MCF 10A (cell line): ENCODE measurements at regions not wholly inside any gene's neighbourhood (a gene's known extent, or its start where the extent isn't known, plus 50 kb on each side); places are given as distances from the start of the nearest gene placed in this dataset.

ENCODE experiments used
- BruUV-seq: library from RNA; stranded (reverse); fragments of 400-500 nt; replicated peaks from 2 replicates; lab custom pipeline; 2021; lab: Mats Ljungman, UMichigan
- CTCF ChIA-PET: fragments of 300-600 bp; sonication (Branson Sonifier 250); formaldehyde crosslinking; extraction: SDS; loops from one replicate; lab custom pipeline; 2021; ENCODE audit warnings: antibody characterized with exemption, inconsistent platforms; lab: Yijun Ruan, JAX
- POLR2A ChIA-PET: fragments of 300-600, 350-650 bp; sonication (Branson Sonifier 250); formaldehyde crosslinking; extraction: SDS; loops from one replicate; lab custom pipeline; 2020; ENCODE audit warnings: antibody characterized with exemption, inconsistent platforms; lab: Yijun Ruan, JAX
- DNase-seq: peaks from one replicate; pipeline ENCODE4 v3.0.0-alpha.2; 2018; ENCODE audit not compliant: unreplicated experiment
- H3K27ac Mint-ChIP-seq: one replicate; pipeline ENCODE4 v1.8.0; 2022; ENCODE audit warnings: mild to moderate bottlenecking, low read depth, mixed read lengths; ENCODE audit not compliant: unreplicated experiment
- H3K27me3 Mint-ChIP-seq: one replicate; pipeline ENCODE4 v1.8.0; 2022; ENCODE audit warnings: mixed read lengths; ENCODE audit not compliant: insufficient read depth, unreplicated experiment
- H3K36me3 Mint-ChIP-seq: one replicate; pipeline ENCODE4 v1.8.0; 2022; ENCODE audit warnings: mild to moderate bottlenecking, moderate library complexity, mixed read lengths; ENCODE audit not compliant: insufficient read depth, unreplicated experiment
- H3K4me1 Mint-ChIP-seq: one replicate; pipeline ENCODE4 v1.8.0; 2022; ENCODE audit warnings: mixed read lengths; ENCODE audit not compliant: insufficient read depth, unreplicated experiment
- H3K4me3 Mint-ChIP-seq: one replicate; pipeline ENCODE4 v1.8.0; 2022; ENCODE audit warnings: mild to moderate bottlenecking, moderate library complexity, mixed read lengths; ENCODE audit not compliant: unreplicated experiment
- H3K9me3 Mint-ChIP-seq: one replicate; pipeline ENCODE4 v1.8.0; 2022; ENCODE audit warnings: mixed read lengths; ENCODE audit not compliant: unreplicated experiment
- CTCF ChIP-seq: fragments of 200-600 bp; IDR thresholded peaks from one replicate; pipeline ENCODE4 v1.8.0; 2022; ENCODE audit warnings: antibody characterized with exemption, mild to moderate bottlenecking; ENCODE audit not compliant: unreplicated experiment
- intact Hi-C: fragments of 100-400 bp; cut with micrococcal nuclease; formaldehyde crosslinking; loops from 2 replicates; pipeline ENCODE4 v1.14.1; 2022

GRCh38 chr7:69204943-69205342 lies 393.3 kb upstream of the AUTS2 start:
- no peak for TF ChIP-seq CTCF
- ChIA-PET POLR2A (no interaction called here), CTCF (no interaction called here)
- H3K4me3 Mint-ChIP-seq: no peak overlapping the region
- no peak overlapping the region for H3K27ac Mint-ChIP-seq
- peaks cover 14% of the 10 kb centered on the region for H3K9me3 Mint-ChIP-seq
- H3K27me3 Mint-ChIP-seq: no peaks in the 10 kb centered on the region
- BruUV-seq: no TSS peak
- no peak for DNase-seq
- intact Hi-C loops: no loop called here
- no peaks in the 10 kb centered on the region for H3K4me1 Mint-ChIP-seq
- H3K36me3 Mint-ChIP-seq: no peaks in the 10 kb centered on the region

- no peak for DNase-seq
- intact Hi-C loops: no loop called here
- H3K4me1 Mint-ChIP-seq: no peaks in the 10 kb centered on the region
- H3K27me3 Mint-ChIP-seq: no peaks in the 10 kb centered on the region
- no peak overlapping the region for H3K4me3 Mint-ChIP-seq
- H3K27ac Mint-ChIP-seq: no peak overlapping the region
- TF ChIP-seq CTCF: no peak
- ChIA-PET CTCF (no interaction called here), POLR2A (no interaction called here)
- no TSS peak for BruUV-seq
- no peaks in the 10 kb centered on the region for H3K36me3 Mint-ChIP-seq
- peaks cover 11% of the 10 kb centered on the region for H3K9me3 Mint-ChIP-seq
Observed at GRCh38 chr7:69205581-69205980, 392.7 kb upstream of the AUTS2 start.

GRCh38 chr7:69208276-69208675 lies 390.0 kb upstream of the AUTS2 start:
- TF ChIP-seq CTCF: no peak
- no peak overlapping the region for H3K4me3 Mint-ChIP-seq
- no peak overlapping the region for H3K27ac Mint-ChIP-seq
- no peaks in the 10 kb centered on the region for H3K36me3 Mint-ChIP-seq
- H3K27me3 Mint-ChIP-seq: no peaks in the 10 kb centered on the region
- intact Hi-C loops: no loop called here
- no TSS peak for BruUV-seq
- no peaks in the 10 kb centered on the region for H3K4me1 Mint-ChIP-seq
- H3K9me3 Mint-ChIP-seq: peaks cover 18% of the 10 kb centered on the region
- no peak for DNase-seq
- POLR2A ChIA-PET: no interaction called here
- CTCF ChIA-PET: interaction anchor here (0.6 kb wide), 1 partner anchor 42 kb away, joined by 3 read pairs; no protein-coding TSS in a partner anchor

GRCh38 chr7:69208848-69209247 lies 389.4 kb upstream of the AUTS2 start:
- Mint-ChIP-seq H3K9me3 (peaks cover 23% of the 10 kb centered on the region), H3K4me3 (no peak overlapping the region), H3K4me1 (no peaks in the 10 kb centered on the region), H3K36me3 (no peaks in the 10 kb centered on the region), H3K27ac (no peak overlapping the region), H3K27me3 (no peaks in the 10 kb centered on the region)
- POLR2A ChIA-PET: no interaction called here
- no peak for DNase-seq
- BruUV-seq: no TSS peak
- intact Hi-C loops: no loop called here
- CTCF ChIA-PET: no interaction called here
- no peak for TF ChIP-seq CTCF
